Astrocyte of the cerebellum (primary cell): ENCODE measurements at regions not wholly inside any gene's neighbourhood (a gene's known extent, or its start where the extent isn't known, plus 50 kb on each side); places are given as distances from the start of the nearest gene placed in this dataset.

Experiments used
- DNase-seq: peaks from one replicate; pipeline ENCODE4 v3.0.0-alpha.2; 2011; ENCODE audit warnings: low read depth
- H3K4me3 ChIP-seq: 2 replicates; pipeline ENCODE4 v1.5.1; 2011; ENCODE audit warnings: mild to moderate bottlenecking, low read depth, low read length, moderate library complexity
- in situ Hi-C: cut with HindIII; loops from 2 replicates; pipeline ENCODE4 v1.10.0; 2017; ENCODE audit warnings: low sequenced_read_pairs
- TF ChIP-seq, protein P1 (sequence below): IDR thresholded peaks from 2 replicates; pipeline ENCODE4 v1.5.1; 2012; ENCODE audit warnings: low read length, low read depth, moderate library complexity, mild to moderate bottlenecking; ENCODE audit errors: missing control alignments

GRCh38 chr9:38229504-38230155, 160.6 kb upstream of the SHB start:
- no peak overlapping the region for H3K4me3 ChIP-seq
- no peak for DNase-seq
- in situ Hi-C loops: loop anchor here (25.0 kb wide), 1 partner anchor 317 kb away; the partner anchor contains the start of gene SLC25A51
- TF ChIP-seq, protein P1, sequence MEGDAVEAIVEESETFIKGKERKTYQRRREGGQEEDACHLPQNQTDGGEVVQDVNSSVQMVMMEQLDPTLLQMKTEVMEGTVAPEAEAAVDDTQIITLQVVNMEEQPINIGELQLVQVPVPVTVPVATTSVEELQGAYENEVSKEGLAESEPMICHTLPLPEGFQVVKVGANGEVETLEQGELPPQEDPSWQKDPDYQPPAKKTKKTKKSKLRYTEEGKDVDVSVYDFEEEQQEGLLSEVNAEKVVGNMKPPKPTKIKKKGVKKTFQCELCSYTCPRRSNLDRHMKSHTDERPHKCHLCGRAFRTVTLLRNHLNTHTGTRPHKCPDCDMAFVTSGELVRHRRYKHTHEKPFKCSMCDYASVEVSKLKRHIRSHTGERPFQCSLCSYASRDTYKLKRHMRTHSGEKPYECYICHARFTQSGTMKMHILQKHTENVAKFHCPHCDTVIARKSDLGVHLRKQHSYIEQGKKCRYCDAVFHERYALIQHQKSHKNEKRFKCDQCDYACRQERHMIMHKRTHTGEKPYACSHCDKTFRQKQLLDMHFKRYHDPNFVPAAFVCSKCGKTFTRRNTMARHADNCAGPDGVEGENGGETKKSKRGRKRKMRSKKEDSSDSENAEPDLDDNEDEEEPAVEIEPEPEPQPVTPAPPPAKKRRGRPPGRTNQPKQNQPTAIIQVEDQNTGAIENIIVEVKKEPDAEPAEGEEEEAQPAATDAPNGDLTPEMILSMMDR: no peak

DNA sequence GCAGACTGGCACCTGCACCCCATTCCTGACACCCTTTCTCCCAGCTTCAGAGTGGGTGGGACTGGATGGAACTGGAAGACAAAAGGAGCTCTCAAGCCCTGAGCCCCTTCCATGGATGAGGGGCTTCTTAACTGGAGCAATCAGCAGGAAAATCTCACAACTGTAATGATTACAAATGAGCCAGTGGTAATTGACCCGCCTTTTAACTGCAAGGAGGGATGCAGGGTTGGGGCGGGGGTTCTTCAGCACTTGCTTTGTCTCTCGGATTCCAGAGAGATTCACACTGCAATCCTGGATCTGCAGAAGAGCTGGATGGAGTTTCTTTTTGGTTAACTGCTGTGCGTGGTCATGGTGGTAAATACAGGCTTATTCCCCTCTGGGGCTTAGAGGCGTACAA, 160.1 kb upstream of the SHB start:
- no peak overlapping the region for H3K4me3 ChIP-seq
- in situ Hi-C loops: loop anchor here (25.0 kb wide), 1 partner anchor 317 kb away; the partner anchor contains the start of gene SLC25A51
- DNase-seq: no peak
- TF ChIP-seq, protein P1: no peak

DNA sequence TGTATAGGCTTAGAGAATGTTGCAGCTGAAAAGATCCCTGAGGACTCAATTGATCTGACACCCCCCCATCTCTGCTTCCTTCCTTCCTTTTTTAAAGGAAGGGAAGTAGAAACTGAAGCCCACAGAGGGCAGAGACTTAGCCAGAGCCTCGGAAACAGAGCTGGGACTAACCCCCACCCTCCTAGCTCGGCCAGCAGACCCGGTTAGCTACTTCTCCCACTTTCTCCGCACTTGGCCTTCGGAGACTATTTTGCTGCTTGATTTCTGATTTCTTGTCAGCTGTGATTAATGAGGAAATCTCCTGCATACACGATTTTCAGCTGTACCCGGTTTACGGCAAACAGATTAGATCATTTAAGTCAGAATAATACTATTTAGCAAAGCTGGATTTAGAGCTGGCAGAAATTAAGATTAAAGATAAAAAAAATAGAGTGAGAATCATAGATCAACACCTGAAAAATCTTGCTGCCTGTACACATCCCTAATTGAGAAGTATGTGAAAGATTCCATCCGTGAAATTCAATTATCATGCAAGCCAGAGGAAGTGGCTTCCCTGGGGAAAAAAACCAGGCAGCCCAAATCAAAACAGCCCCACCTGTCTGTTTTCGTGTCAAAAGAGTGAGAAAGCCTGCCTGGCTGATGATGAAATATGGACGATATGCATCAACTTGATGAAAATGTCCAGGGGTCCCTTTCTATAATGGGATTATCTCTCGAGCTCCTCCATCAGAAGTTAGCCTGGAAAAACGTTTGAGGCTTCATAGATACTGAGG, 159.5 kb upstream of the SHB start:
- H3K4me3 ChIP-seq: no peak overlapping the region
- TF ChIP-seq, protein P1: no peak
- in situ Hi-C loops: loop anchor here (25.0 kb wide), 1 partner anchor 316 kb away; the partner anchor contains the start of gene SLC25A51
- no peak for DNase-seq

GRCh38 chr9:38227656-38228055, 158.6 kb upstream of the SHB start:
- H3K4me3 ChIP-seq: no peak overlapping the region
- TF ChIP-seq, protein P1: no peak
- no peak for DNase-seq
- in situ Hi-C loops: loop anchor here (25.0 kb wide), 1 partner anchor 315 kb away; the partner anchor contains the start of gene SLC25A51

DNA sequence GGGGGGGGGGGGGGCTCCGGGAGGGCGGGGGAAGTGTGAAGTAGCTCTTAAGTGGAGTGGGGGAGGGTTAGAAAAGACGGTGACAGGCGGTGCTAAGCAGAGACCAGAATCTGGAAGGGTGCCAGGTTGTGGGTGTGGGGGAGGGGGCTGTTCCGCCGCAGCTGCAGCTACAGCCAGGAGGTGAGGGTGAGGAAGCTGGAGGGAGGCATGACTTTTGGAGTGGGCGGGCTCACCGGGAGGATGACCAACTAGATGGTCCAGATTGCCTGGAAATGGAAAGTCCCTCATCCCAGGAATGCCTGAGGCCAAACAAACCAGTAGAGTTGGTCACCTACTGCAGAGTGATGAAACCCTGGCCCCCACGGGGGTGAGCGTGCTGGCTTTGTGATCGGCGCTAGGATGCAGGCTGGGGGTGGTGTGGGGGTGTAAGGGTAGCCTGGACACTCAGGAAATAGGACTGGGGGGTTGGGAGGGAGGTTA, 158.1 kb upstream of the SHB start:
- DNase-seq: peak; percentile 26
- in situ Hi-C loops: loop anchor here (25.0 kb wide), 1 partner anchor 315 kb away; the partner anchor contains the start of gene SLC25A51
- TF ChIP-seq, protein P1: no peak
- no peak overlapping the region for H3K4me3 ChIP-seq

- in situ Hi-C loops: loop anchor here (25.0 kb wide), 1 partner anchor 314 kb away; the partner anchor contains the start of gene SLC25A51
- TF ChIP-seq, protein P1: no peak
- H3K4me3 ChIP-seq: no peak overlapping the region
- DNase-seq: no peak
Observed at GRCh38 chr9:38226491-38226951, 157.5 kb upstream of the SHB start.
